ENCODE measurements at regions not wholly inside any gene's neighbourhood (a gene's known extent, or its start where the extent isn't known, plus 50 kb on each side); places are given as distances from the start of the nearest gene placed in this dataset.

DNA sequence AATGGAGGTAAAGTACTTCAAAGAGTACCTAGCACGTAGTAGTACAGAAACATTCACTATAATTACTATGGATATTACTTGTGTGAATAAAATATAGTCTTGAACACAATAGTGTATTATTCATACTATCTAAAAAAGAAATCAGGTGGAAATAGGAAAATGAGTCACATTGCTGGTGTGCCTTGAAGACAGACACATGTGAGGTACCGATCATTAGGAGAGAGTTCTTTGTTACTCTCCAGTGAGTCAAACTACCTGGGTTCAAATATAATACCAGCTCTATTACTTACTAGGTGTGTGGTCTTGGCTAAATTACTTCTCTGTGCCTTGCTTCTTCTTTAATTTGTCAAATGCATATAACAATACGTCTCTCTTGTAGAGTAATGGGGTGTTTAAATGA, 50.8 kb upstream of the BEND6 start:
- 49 to 50% methylated on average over 3 of the region's 3 CpGs for WGBS, 2 donors

DNA sequence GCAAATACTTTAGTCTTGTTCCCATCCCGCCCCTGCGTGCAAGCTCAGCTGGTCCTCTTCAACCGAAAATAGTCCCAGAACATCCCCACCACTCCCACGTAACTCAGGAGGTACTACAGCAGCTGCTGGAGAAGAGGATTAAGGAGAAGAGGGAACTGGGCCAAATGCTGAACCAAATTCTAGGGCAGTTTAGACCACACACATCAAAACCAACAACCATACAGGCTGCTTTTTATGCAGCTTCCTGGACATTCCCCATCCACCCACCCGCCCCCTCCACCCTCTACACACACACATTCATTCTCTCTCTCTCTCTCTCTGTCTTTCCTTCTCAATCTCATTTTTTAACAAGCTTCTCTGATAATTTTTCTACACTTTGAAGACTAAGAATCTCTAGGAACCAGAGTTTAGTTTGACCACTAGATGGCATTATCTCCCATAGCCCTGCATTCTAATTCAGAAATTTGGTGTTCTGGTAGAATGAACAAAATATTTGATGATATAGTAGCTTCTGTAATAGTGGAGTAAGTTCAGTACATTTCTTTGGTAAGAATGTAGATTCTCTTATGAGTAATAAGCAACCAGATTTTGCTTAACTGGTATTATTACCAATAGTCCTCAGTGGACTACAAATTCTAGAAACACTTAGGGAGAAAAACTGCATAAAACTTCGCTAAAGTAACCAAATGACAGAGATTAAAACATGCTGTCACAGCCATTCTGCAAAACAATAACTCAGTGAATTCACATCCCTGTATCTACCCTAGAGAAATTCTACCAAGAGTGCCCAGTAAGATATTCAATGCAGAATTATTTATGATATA, 52.1 kb upstream of the BEND6 start:
- whole genome bisulfite sequencing, 2 donors, result 39 to 45% methylated on average over 6 of the region's 6 CpGs
- ATAC-seq (ENCODE audit: low FRiP score in 2 of 2), result peak in 1 of 2 donors; percentile 70
- no peaks in the 10 kb centered on the region for H3K36me3 ChIP-seq
- no peaks in the 10 kb centered on the region for H3K9me3 ChIP-seq
- no peaks in the 10 kb centered on the region for H3K27me3 ChIP-seq
- H3K27ac ChIP-seq, result no peak overlapping the region
- TF ChIP-seq POLR2AphosphoS5 (IDR thresholded peaks at IDR 0.05), result no peak
- no peak for TF ChIP-seq POLR2A (IDR thresholded peaks at IDR 0.05)
- TF ChIP-seq, protein P1, sequence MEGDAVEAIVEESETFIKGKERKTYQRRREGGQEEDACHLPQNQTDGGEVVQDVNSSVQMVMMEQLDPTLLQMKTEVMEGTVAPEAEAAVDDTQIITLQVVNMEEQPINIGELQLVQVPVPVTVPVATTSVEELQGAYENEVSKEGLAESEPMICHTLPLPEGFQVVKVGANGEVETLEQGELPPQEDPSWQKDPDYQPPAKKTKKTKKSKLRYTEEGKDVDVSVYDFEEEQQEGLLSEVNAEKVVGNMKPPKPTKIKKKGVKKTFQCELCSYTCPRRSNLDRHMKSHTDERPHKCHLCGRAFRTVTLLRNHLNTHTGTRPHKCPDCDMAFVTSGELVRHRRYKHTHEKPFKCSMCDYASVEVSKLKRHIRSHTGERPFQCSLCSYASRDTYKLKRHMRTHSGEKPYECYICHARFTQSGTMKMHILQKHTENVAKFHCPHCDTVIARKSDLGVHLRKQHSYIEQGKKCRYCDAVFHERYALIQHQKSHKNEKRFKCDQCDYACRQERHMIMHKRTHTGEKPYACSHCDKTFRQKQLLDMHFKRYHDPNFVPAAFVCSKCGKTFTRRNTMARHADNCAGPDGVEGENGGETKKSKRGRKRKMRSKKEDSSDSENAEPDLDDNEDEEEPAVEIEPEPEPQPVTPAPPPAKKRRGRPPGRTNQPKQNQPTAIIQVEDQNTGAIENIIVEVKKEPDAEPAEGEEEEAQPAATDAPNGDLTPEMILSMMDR (IDR thresholded peaks at IDR 0.05), result peak in 4 of 6 experiments; percentile 44 to 68 (median 48)
- no peak overlapping the region for H3K4me3 ChIP-seq
- no peak for DNase-seq
- H3K4me1 ChIP-seq, result no peaks in the 10 kb centered on the region

More for the DNA sequence above, 50.8 kb upstream of the BEND6 start:
- DNase-seq, result no peak
- Histone ChIP-seq H3K36me3 (no peaks in the 10 kb centered on the region), H3K9me3 (no peaks in the 10 kb centered on the region), H3K4me3 (no peak overlapping the region), H3K4me1 (no peaks in the 10 kb centered on the region), H3K27ac (no peak overlapping the region), H3K27me3 (no peaks in the 10 kb centered on the region)
- no peak for ATAC-seq (ENCODE audit: low FRiP score in 2 of 2)
- TF ChIP-seq, protein P1 (IDR thresholded peaks at IDR 0.05), result no peak
- no peak for TF ChIP-seq EP300 (IDR thresholded peaks at IDR 0.05)
- no peak for TF ChIP-seq POLR2A (IDR thresholded peaks at IDR 0.05)
- no peak for TF ChIP-seq POLR2AphosphoS5 (IDR thresholded peaks at IDR 0.05)

DNA sequence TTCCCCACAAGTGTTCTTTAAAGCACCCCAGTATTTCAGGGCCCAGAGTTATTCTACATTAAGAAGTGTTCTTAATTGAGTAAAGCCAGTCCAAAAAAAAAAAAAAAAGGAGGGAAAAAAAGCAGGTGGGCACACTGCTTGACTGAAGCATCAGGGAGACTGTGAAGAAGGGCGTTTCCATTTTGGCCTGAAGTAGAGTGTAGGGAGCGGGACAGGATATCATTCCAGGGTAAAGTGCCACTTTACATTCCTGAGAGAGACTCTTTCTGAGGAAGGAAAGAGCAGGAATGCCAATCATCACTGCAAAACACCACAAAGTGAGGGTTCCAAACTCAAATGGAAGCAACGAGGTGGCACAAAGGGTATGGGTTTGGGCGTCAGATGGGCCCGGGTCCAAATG, 54.1 kb upstream of the BEND6 start:
- WGBS, 2 donors, result 61 to 66% methylated on average over 5 of the region's 5 CpGs
- no peak for ATAC-seq (ENCODE audit: low FRiP score in 2 of 2)
- no peak for DNase-seq

DNA sequence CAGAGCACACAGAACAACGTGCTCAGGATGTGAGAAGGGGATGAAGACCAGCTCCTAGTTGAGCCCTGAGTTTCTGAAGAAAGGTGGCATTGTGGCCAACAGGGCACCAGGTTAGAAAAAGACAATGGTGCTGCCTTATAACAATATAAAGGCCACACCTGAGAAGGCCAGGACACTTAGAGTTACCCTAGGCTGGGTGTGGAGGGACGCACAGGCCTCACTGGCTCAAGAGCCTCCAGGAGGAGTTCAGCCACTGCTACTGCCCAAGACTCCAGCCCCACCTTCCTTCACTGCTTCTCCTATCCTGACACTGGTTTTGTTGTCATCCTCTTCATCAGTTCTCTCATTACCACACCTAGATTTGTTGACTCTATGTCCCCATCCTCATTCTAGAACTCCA, 55.2 kb upstream of the BEND6 start:
- TF ChIP-seq POLR2A (IDR thresholded peaks at IDR 0.05) (no peak), EP300 (IDR thresholded peaks at IDR 0.05) (no peak), POLR2AphosphoS5 (IDR thresholded peaks at IDR 0.05) (no peak)
- TF ChIP-seq, protein P1 (IDR thresholded peaks at IDR 0.05), result no peak
- H3K4me1 ChIP-seq, result no peaks in the 10 kb centered on the region
- no peak for ATAC-seq (ENCODE audit: low FRiP score in 2 of 2)
- no peaks in the 10 kb centered on the region for H3K27me3 ChIP-seq
- no peak overlapping the region for H3K4me3 ChIP-seq
- H3K9me3 ChIP-seq, result no peaks in the 10 kb centered on the region
- 81 to 88% methylated on average over 2 of the region's 2 CpGs for WGBS, 2 donors
- no peaks in the 10 kb centered on the region for H3K36me3 ChIP-seq
- DNase-seq, result no peak
- no peak overlapping the region for H3K27ac ChIP-seq

More for the DNA sequence above, 54.1 kb upstream of the BEND6 start:
- Histone ChIP-seq H3K4me1 (no peaks in the 10 kb centered on the region), H3K27me3 (no peaks in the 10 kb centered on the region), H3K4me3 (no peak overlapping the region), H3K27ac (no peak overlapping the region), H3K9me3 (no peaks in the 10 kb centered on the region), H3K36me3 (no peaks in the 10 kb centered on the region)
- TF ChIP-seq, protein P1 (IDR thresholded peaks at IDR 0.05), result no peak
- TF ChIP-seq EP300 (IDR thresholded peaks at IDR 0.05), result no peak
- TF ChIP-seq POLR2A (IDR thresholded peaks at IDR 0.05), result no peak
- no peak for TF ChIP-seq POLR2AphosphoS5 (IDR thresholded peaks at IDR 0.05)

DNA sequence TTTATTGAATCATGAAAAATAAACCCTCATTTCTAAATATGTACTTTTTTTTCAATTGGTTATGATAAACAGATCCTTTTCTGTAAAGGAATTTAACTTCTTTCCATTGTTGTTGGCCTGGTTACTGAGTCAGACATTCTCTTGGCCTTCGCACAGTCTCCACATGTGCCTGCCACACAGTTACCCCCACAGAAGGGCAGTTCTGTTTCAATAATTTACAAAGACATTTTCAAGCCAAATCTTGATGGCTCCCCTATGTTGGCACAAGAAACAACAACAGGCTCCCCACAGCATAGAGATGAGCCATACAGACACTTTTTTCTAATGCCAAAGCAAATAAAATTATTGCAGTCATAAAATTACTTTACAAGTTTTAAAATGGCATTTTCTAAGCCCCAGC, 55.6 kb upstream of the BEND6 start:
- H3K27ac ChIP-seq, result no peak overlapping the region
- TF ChIP-seq, protein P1 (IDR thresholded peaks at IDR 0.05), result no peak
- no peak for TF ChIP-seq POLR2AphosphoS5 (IDR thresholded peaks at IDR 0.05)
- no peak for TF ChIP-seq EP300 (IDR thresholded peaks at IDR 0.05)
- no peak for TF ChIP-seq POLR2A (IDR thresholded peaks at IDR 0.05)
- no peaks in the 10 kb centered on the region for H3K36me3 ChIP-seq
- H3K4me3 ChIP-seq, result no peak overlapping the region
- DNase-seq (no peak), ATAC-seq (ENCODE audit: low FRiP score in 2 of 2) (no peak)
- WGBS, 2 donors, result 82 to 93% methylated on average over 1 of the region's 1 CpG
- no peaks in the 10 kb centered on the region for H3K4me1 ChIP-seq
- no peaks in the 10 kb centered on the region for H3K9me3 ChIP-seq
- H3K27me3 ChIP-seq, result no peaks in the 10 kb centered on the region

Data from upper lobe of left lung (tissue), 6 donors.